Muscle layer of duodenum (tissue), 2 donors: ENCODE measurements at regions not wholly inside any gene's neighbourhood (a gene's known extent, or its start where the extent isn't known, plus 50 kb on each side); places are given as distances from the start of the nearest gene placed in this dataset.

Experiments used
- H3K27ac ChIP-seq: one replicate; pipeline ENCODE4 v1.7.0; 2013; ENCODE audit warnings: mild to moderate bottlenecking, low read length
- H3K27me3 ChIP-seq: one replicate; pipeline ENCODE4 v1.7.0; 2013; ENCODE audit warnings: low read depth, mild to moderate bottlenecking, control low read depth, low read length
- H3K36me3 ChIP-seq, 2 donors: one replicate each; pipeline ENCODE4 v1.7.0; 2013; ENCODE audit warnings: low read length in 2 of 2, control low read depth in 1 of 2, mild to moderate bottlenecking in 1 of 2; ENCODE audit not compliant: insufficient read depth in 2 of 2, control insufficient read depth in 1 of 2
- H3K4me1 ChIP-seq, 2 donors: one replicate each; pipeline ENCODE4 v1.7.0; 2013; ENCODE audit warnings: low read length in 2 of 2, mild to moderate bottlenecking in 2 of 2, control low read depth in 1 of 2, moderate library complexity in 1 of 2; ENCODE audit not compliant: insufficient read depth in 2 of 2, control insufficient read depth in 1 of 2
- H3K4me3 ChIP-seq, 2 donors: one replicate each; pipeline ENCODE4 v1.7.0; 2013; ENCODE audit warnings: low read length in 2 of 2, low read depth in 1 of 2, mild to moderate bottlenecking in 1 of 2
- H3K9me3 ChIP-seq, 2 donors: one replicate each; pipeline ENCODE4 v1.7.0; 2013; ENCODE audit warnings: low read length in 2 of 2, control low read depth in 1 of 2, mild to moderate bottlenecking in 1 of 2; ENCODE audit not compliant: control insufficient read depth in 1 of 2
- donor health status: healthy.

DNA sequence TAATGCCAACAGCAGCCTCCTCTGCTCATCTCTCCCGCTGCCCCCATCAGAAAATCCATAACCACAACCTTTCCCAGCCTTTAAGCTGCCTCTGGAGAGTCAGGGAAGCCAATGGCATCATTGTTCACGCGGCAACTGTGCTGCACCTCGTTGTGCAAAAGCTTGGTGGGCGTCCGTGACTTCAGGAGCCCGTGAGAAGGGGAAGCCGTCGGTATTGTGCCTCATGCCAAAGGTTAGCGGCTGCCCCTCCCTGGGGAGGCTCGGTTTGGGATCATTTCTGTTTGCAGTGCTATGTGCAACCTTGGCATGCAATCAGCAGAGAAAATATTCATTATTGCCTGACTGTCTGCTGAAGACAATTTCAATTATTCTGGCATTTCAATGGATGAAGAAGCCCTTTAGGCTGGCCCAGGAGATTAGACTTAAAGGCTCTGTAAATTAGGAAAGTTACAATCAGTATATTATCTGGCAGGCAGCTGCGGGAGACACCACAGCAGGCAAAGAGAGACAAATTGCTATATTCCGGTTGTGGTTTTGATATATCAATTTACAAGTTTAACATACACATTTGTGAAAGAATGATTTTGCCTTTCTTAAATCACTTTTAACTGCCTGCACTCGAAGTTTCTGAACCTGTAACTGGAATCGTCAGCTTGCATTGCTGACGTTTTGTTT, 244.5 kb downstream of the GATA3 start:
- Histone ChIP-seq H3K27ac (no peak overlapping the region), H3K4me3 (no peak overlapping the region), H3K9me3 (no peaks in the 10 kb centered on the region), H3K27me3 (no peaks in the 10 kb centered on the region), H3K36me3 (no peaks in the 10 kb centered on the region), H3K4me1 (no peaks in the 10 kb centered on the region)

DNA sequence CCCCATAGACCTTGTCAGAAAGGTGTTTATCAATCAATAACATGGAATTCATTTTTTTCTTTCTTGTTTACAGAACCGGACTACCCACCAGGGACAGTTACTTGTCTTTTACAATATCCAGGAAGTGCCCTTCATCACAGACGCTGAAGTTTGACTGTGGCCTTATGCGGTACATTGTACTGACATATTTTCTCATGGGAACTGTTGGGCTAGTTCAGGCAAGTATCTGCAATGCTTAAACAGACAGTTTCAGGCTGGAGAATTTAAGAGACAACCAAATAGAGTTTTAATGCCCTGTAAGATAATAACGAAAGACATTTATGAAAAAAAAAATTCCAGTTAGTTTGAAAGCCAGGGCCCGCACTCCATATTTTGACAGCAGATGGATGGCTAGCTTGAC, 246.4 kb downstream of the GATA3 start:
- Histone ChIP-seq H3K4me3 (no peak overlapping the region), H3K27ac (no peak overlapping the region), H3K27me3 (no peaks in the 10 kb centered on the region), H3K36me3 (no peaks in the 10 kb centered on the region), H3K4me1 (no peaks in the 10 kb centered on the region), H3K9me3 (no peaks in the 10 kb centered on the region)

DNA sequence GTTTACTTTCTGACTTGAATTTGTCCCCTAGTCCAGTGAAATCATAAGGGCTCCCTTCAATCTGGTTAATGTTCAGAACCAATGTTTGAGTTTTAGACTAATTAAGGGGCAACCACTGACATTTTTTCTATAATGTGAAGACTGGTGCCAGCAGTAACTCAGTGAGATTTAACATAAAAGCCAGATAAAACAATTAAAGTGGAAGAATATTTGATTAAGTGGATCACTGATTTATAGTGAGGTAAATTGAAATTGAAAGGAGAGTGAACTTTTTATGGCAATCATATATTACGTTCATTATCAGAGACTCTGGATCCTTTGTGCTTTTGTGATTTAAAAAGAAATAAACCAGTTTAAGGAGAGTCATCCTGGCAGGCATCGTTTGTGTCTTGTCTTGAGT, 246.8 kb downstream of the GATA3 start:
- no peaks in the 10 kb centered on the region for H3K27me3 ChIP-seq
- H3K36me3 ChIP-seq, result no peaks in the 10 kb centered on the region
- H3K4me1 ChIP-seq, result no peaks in the 10 kb centered on the region
- no peak overlapping the region for H3K4me3 ChIP-seq
- H3K9me3 ChIP-seq, result no peaks in the 10 kb centered on the region
- H3K27ac ChIP-seq, result no peak overlapping the region

DNA sequence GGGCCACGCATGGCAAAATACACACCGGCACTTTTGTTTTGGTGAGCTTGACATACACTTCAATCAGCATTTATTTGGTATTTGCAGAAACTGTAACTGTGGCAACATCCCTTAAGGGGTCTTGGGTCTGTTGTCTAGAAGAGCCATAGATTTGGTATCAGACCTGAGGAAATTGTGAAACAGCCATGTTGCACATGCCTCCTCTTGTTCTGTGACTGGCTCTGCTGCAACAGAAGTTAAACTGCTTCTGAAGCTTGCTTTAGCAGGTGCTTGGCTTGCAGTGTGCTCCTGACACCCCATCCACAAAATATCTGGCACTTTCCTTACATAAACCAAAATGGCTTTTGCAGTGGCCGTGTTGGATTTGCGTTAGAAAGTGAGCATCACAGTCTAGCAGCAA, 247.3 kb downstream of the GATA3 start:
- Histone ChIP-seq H3K4me3 (no peak overlapping the region), H3K27me3 (no peaks in the 10 kb centered on the region), H3K4me1 (no peaks in the 10 kb centered on the region), H3K9me3 (no peaks in the 10 kb centered on the region), H3K36me3 (no peaks in the 10 kb centered on the region), H3K27ac (no peak overlapping the region)

DNA sequence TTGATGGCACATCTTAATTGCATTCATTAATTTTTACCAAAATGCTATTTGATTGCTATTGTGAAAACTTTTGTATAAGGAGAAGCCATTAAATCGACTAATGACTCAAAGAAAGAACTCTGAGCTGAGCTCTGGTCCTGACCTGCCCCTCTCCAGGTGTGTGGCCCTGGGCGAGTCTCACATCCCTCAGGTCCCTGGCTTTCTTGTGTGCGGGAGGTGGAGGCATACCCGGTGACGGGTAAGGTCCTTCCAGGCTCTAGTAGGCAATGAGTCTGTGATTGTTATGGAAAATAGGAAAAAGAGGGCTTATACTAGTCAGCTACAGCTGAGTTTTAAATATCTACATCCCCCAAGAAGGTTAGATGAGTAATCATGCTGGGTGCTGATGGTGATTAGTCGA, 248.1 kb downstream of the GATA3 start:
- no peaks in the 10 kb centered on the region for H3K36me3 ChIP-seq
- H3K4me1 ChIP-seq, result no peaks in the 10 kb centered on the region
- H3K4me3 ChIP-seq, result no peak overlapping the region
- H3K27me3 ChIP-seq, result no peaks in the 10 kb centered on the region
- no peak overlapping the region for H3K27ac ChIP-seq
- no peaks in the 10 kb centered on the region for H3K9me3 ChIP-seq

DNA sequence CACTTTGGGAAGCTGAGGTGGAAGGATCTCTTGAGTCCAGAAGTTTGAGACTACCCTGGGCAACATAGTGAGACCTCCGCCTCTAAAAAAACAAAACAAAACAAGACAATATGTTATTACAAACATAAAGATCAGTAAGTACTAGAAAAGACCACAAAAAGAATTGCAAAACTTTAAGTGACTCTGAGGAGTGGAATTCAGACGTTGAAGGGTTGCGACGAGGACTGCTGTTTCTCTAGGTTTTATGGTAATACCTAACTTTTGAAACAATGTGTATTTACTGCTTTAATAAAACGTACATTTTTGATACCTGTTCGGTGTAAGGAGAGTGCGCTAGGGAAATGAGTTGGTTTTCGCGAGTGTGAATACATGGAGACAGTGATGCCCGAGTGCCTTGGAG, 250.4 kb downstream of the GATA3 start:
- Histone ChIP-seq H3K36me3 (no peaks in the 10 kb centered on the region), H3K4me3 (no peak overlapping the region), H3K4me1 (no peaks in the 10 kb centered on the region), H3K27ac (no peak overlapping the region), H3K27me3 (no peaks in the 10 kb centered on the region), H3K9me3 (no peaks in the 10 kb centered on the region)

DNA sequence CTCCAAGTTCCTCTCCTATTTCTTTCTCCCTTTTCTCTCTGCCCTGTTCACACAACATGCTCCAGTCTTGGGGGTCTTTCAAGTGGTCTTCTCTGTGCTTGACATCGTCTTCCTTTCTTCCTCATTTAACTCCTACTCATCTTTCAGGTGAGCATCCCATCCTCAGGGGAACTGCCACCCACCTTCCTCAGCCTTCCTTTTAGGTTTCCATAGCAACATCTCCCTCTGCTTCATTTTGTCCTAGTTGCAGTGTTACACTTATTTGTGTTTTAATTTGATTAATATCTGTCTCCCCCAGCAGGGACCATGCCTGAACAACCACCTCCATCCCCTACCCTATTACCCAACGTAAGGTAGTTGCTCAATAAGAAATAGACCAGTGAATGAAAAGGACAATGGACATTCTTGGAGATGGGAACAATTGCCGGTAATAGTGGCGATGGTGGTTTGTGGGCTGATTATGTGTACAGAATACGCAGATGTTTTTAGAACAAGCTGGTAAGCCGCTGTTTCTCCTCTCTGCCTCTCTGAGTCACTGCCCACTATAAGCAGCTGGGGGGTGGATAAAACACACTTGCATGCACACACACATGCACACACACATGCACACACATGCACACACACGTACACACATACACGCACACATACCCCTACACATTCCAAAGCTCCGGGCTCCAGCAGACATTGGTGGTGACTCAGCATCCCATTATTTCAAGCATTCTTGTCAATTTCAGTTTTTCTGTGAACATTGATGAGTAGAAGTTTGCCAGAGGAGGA, 251.6 kb downstream of the GATA3 start:
- Histone ChIP-seq H3K4me3 (no peak overlapping the region), H3K27me3 (no peaks in the 10 kb centered on the region), H3K4me1 (no peaks in the 10 kb centered on the region), H3K27ac (no peak overlapping the region), H3K36me3 (no peaks in the 10 kb centered on the region), H3K9me3 (no peaks in the 10 kb centered on the region)

DNA sequence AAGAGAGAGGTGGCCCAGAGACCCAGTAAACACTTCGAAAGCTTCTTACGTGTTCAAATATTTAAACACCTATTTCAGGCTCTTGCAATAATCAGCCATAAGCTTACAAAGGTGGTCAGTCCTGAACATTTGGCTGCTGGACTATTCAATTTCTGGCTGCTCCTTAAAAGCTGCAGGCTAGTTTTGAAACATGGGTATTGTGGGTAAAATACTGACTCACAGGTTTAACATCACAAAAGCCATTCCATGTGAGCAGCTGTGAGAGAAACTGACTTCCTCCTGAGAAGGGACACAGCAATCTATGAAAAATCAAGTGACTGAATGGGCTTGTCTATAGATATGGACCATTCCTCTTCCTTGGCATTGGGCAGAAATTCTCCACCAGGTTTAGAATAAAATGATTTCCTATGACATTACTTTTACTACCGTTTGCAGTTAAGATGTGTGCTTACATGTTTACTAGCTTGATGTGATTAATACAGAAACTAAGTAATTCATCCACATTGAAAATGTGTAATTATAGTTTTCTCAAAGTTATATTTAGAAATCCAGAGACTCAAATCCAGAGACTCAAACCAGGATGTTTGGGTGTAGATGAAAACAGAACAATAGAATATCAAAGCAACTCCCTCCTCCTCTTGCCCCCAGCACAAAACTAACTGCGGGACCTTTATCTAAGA, 252.3 kb downstream of the GATA3 start:
- H3K27ac ChIP-seq, result no peak overlapping the region
- H3K4me3 ChIP-seq, result no peak overlapping the region
- no peaks in the 10 kb centered on the region for H3K4me1 ChIP-seq
- no peaks in the 10 kb centered on the region for H3K9me3 ChIP-seq
- H3K27me3 ChIP-seq, result no peaks in the 10 kb centered on the region
- no peaks in the 10 kb centered on the region for H3K36me3 ChIP-seq

DNA sequence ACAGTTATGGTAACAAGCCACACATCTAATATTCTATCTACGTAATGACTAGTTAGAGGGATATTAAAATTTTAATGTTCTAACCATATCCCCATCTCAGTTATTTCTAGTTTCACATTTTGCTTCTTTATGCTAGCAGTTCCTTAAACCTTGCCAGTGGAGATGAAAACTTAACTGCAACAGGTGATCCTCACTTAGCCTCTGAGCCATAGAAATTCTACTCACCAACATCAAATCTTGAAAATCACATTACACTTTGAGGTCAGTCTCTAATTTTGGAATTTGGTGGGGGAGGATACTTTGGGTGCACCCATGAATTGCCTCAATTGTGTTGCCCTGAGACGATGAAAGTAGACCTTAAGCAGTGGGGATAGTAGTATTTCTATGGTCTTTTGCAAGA, 256.4 kb downstream of the GATA3 start:
- Histone ChIP-seq H3K27me3 (no peaks in the 10 kb centered on the region), H3K27ac (no peak overlapping the region), H3K36me3 (no peaks in the 10 kb centered on the region), H3K9me3 (no peaks in the 10 kb centered on the region), H3K4me3 (no peak overlapping the region), H3K4me1 (peaks cover 0 to 4% of the 10 kb centered on the region in 2 donors)

DNA sequence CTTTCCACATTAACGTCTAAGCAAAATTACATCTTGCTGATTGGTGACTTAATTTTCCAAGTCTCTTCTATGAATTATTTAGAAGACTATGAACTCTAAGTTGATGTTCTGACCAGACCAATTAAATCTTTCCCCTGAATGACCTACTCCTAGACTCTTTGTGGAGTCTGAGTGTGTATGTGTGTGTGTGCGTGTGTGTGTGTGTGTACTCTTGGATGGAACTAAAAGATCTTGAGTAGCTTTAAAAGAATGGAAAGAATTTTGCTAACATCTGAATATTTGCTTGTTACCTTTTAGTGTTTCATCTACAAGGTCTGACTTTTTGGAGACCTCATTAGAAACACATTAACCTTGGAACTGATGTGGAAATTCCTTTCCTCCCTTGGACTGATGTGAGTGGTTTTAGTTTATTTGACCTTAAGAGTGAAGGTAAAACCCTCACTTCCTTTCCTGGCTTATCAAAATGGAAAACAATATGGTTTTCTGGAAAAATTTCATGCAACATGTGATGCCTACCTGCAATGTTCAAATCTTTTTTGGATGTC, 257.1 kb downstream of the GATA3 start:
- H3K4me3 ChIP-seq, result no peak overlapping the region
- peaks cover 0 to 4% of the 10 kb centered on the region in 2 donors for H3K4me1 ChIP-seq
- H3K27ac ChIP-seq, result no peak overlapping the region
- H3K36me3 ChIP-seq, result no peaks in the 10 kb centered on the region
- H3K9me3 ChIP-seq, result no peaks in the 10 kb centered on the region
- H3K27me3 ChIP-seq, result no peaks in the 10 kb centered on the region

DNA sequence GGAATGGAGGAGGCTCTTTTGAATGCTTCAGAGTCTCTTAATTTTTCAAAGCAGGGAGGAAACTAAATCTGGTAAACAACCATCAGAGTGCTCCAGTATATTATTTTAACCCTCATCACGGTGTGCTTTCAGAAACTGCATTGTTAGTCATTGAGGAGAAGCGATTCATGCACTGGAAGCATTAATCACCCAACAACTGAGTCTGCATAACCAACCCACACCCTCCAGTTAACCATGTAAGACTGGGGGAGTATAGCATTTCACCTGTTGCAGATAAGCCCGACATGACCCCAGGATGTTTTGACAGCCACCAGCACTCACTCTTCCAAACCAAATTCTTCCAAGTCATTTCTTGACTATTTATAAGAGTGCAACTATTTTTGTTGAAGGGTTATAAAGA, 257.6 kb downstream of the GATA3 start:
- peaks cover 0 to 4% of the 10 kb centered on the region in 2 donors for H3K4me1 ChIP-seq
- no peaks in the 10 kb centered on the region for H3K27me3 ChIP-seq
- H3K4me3 ChIP-seq, result no peak overlapping the region
- H3K9me3 ChIP-seq, result no peaks in the 10 kb centered on the region
- no peak overlapping the region for H3K27ac ChIP-seq
- no peaks in the 10 kb centered on the region for H3K36me3 ChIP-seq
